Nucleus accumbens (tissue), 56 donors: ENCODE measurements at regions not wholly inside any gene's neighbourhood (a gene's known extent, or its start where the extent isn't known, plus 50 kb on each side); places are given as distances from the start of the nearest gene placed in this dataset.
"Not testable (repeated sequence)": the region's sequence is repeated elsewhere in the genome, so short reads cannot be mapped to it uniquely, and the experiment has no call there.

Experiments
- DNase-seq, 56 donors: peaks; one replicate each; lab custom pipeline; 2025; lab: John Stamatoyannopoulos, UW

DNA sequence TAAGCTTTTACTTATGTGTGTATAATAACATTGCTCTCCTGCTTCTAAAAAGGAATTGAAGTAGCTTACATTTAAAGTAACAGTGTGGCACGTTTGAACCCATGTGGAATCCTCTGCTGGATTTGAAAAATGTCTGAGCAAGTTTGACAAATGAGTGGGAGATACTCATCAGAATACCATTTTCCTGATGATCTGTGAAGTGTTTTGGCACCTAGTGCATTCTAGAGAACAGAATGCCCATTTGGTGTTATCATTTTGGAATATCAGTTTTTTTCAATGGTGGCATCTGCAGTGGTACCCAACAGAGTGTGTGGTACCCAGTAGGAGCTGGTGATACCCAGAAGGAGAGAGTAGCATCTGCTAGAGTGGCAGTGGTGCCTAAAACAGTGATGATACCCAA lies 471.1 kb downstream of the PLK2 start:
- DNase-seq = peak in 13 of 56 donors; percentile 0 to 37 (median 14)

DNA sequence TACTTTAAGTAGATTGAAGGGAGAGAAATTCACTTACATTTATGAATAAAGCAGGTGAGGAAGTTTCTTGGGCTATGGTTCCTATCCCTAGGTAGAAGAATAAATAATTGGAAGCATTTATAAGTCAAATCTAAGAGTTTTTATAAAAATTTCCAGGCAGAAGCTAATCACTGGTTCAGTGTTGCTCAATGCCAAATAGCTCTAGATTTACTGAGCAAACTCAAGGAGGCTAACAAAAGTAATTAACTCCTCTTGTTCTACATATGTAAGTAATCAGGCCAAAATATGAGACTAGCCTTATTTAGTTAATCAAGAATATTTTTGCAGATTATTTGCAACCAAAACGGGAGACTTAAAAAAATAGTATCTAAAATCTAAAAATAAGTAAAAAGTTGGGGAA lies 472.3 kb downstream of the PLK2 start:
- DNase-seq = no peak

DNA sequence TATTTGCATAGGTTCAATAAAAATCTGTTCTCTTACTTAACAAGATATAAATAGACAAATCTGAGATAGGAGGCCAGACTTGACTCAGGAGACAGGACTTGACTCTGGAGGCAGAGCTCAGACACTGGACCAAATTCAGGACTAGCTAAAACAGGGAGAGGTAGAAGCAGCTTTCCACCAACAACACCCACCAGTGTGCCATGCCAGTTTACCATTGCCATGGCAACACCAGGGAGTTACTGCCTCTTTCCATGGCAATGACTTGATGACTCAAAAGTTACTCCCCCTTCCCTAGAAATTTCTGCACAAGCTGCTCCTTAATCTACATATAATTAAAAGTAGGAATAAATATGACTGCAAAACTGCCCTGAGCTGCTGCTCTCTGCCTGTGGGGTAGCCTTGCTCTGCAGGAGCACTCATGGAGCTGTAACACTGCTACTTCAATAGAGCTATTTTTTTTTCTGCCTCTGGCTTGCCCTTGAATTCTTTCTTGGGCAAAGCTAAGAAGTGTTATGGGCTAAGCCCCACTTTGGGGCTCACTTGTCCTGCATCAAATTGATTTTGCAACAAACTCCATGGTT lies 473.0 kb downstream of the PLK2 start:
- DNase-seq = peak in 40 of 56 donors; percentile 1 to 78 (median 38)

DNA sequence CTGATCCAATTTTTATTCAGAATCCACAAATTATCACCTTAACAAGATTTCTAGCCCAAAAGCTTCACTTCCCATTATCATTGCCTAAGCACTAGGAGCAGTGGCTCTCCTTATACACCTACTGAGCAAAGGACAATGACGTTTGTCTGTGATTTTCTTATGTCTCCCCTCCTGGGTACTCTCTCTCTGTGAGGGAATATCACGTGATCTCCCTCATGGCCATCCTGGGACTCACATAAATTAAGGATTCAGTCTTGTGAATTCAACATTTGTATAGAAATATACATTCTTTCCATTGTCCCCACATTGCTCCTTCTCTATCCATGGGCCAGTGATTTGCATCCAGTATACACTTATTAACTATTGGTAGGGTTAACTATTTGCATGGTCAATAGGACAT lies 476.5 kb downstream of the PLK2 start:
- no peak for DNase-seq

DNA sequence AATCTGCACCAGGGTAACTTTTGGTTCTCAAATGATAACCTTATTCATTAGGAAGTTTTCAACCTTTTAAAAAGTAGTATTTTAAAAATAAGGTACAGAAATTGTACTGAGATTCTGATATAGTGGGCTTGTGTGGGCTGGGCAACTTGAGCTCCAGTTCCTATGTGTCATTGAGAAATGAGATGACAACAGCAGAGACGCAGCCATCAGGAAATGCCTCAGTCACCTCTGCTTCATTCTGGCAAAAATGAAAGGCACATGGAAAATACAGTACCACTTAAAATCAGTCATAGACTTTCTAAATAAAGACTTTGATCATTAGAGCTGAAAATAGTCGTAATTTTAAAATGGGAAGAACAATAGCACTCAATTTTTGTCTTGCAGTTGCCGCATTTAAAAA lies 480.2 kb downstream of the PLK2 start:
- peak in 19 of 56 donors; percentile 0 to 56 (median 15) for DNase-seq

DNA sequence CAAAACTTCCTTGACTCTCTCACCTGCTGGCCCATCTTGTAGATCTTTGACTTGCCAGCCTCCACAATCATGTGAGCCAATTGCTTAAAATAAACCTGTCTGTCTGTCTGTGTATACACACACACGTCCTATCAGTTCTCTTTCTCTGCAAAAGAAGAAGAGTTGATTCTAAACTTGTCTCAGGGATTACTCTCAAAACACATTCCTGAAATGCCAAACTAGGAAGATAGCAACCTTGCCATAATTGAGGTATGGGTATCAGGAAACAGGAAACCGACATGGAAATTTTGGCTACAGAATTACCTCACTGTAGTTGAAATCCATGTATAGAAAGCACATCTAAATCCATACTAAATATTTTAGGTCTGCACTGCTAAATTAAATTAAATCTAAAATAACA lies 483.4 kb downstream of the PLK2 start:
- DNase-seq = no peak

DNA sequence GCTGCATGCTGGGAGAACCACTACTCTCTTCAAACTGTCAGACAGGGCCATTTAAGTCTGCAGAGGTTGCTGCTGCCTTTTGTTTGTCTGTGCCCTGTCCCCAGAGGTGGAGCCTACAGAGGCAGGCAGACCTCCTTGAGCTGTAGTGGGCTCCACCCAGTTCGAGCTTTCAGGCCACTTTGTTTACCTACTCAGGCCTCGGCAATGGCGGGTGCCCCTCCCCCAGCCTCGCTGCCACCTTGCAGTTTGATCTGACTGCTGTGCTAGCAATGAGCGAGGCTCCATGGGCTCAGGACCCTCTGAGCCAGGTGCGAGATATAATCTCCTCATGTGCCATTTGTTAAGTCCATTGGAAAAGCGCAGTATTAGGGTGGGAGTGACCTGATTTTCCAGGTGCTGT lies 487.8 kb downstream of the PLK2 start:
- DNase-seq = not testable (repeated sequence)

DNA sequence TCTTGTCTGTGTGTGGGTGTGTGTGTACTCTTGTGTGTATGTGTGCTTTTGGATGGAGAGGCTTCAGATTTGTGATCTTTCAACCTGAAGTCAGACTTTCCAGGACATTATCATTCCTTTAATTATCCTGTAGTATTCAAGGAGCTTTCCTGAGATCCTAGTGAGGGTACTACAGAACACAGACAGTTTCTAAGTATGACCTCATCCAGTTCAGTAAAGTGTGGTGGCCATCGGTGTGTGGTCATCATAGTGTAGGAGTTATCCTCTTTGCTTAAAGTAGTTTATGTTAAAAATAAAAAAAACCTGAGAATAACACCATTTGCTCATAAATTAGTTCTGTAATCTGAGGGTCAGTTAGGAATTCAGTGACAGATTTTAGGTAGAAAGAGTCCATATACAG lies 478.0 kb upstream of the ACTBL2 start:
- DNase-seq = no peak

DNA sequence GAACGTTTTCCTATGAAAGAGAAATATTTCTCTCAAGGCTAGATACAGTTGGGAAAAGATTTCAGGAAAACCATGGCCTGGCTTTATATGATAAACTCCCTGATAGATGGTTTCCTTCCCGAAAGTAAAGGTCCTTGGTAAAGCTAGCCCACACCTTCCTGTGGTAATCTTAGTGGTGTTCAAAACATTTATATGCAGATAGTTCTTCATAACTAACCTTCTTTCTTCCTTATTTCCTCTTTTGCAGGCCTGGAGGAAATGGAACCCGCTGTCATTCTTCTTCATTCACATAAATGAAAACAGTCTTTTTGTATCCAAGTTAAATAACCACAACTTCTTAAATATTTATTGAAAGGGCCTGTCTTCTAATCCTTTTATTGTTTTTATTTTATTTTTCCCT lies 474.0 kb upstream of the ACTBL2 start:
- no peak for DNase-seq

DNA sequence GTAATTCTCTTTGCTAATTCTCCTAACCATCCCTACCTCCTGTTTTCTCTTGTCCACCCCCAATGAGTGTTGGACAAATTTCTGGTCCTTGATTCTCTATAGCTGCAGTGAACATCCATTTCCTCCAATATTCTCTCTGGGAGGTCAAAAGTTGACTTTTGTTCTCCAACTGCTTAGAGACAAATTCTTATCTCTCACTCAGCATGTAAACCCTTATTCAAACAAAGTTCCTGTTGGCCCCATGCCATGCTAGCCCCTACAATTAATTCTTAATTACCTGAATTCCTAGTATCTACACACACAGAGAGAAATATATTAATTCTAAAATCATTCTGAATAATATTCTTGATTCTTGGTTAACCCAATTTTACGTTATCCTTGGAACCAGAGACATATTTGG lies 472.9 kb upstream of the ACTBL2 start:
- DNase-seq = no peak

DNA sequence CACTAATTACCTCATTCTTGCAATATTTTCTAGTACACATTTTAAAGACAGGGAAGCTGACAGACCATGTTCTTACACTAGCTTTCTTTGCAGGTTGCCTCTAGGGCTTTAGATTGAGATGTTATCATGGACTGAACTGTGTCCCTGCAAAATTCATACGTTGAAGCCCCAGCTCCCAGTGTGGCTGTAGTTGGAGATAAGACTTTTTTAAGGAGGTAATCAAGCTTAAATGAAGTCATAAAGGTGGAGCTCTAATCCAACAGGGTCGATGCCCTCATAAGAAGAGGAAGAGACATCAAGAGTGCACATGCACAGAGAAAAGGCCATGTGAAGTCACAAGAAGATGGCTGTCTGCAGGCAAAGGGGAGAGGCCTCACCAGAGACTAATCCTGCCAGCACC lies 471.2 kb upstream of the ACTBL2 start:
- DNase-seq = no peak

DNA sequence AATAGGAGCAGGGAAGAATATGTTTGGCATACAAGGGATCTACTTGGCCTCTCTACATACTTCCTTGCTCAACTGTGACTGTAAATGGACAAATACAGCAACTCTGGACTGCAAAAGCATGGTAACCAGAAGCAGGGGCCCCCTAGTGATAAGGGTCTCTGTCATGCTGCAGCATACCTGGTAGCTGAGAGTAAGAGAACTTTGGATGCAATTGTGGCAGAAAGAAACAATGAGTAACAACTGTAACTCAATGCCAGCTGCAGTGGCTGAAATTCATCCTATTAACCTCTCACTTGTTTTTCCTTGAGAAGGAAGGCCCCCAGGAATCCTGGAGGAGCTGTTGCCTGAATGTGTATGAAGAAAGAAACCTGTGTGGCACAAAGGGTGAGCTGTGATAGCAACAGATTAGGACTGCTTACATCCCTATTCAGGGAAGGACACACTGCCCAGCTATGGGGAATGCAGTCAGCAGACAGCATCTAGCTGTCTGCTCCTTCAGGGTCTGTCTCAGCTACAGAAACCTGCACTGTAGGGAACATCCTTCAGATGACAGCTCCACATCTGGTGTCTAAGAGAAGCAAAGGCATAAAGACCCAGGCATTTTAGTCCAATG lies 468.1 kb upstream of the ACTBL2 start:
- DNase-seq = no peak

DNA sequence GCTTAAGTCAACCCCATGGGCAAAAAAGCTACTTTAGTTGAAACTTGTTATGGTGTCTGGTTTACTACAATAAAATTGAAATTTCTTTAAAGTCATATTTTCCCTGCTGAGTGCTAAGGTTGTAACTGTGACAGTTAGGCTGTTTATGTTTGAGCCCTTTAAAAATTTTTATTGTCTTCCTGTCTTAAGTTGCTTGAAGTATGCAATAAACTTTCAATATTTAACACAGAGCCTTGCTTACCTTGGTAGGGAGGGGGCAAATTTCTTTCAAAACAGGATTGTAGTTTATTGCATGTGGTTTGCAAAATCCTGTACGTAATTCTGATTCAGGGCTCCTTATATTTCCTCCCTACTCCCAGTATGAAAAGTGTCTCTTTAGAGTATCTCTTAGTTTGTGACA lies 465.5 kb upstream of the ACTBL2 start:
- no peak for DNase-seq

DNA sequence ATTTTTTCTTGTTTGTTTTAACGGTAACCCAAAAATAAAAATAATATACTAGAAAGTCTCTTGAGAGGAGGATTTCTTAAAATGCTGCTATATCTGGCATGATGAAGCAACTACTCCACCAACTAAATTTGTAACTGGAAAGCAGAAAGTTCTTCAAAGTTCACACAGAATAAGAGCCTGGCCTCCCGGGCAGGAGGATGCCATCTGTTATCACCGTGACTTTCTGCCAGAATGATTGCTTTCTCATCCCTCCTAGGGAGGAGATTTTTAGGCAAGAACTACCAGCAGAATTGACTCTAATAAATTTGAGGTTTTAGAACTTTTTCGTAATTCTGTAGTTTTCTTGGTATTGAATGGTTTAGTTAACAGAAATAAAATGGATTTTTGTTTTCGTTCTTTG lies 464.6 kb upstream of the ACTBL2 start:
- no peak for DNase-seq

DNA sequence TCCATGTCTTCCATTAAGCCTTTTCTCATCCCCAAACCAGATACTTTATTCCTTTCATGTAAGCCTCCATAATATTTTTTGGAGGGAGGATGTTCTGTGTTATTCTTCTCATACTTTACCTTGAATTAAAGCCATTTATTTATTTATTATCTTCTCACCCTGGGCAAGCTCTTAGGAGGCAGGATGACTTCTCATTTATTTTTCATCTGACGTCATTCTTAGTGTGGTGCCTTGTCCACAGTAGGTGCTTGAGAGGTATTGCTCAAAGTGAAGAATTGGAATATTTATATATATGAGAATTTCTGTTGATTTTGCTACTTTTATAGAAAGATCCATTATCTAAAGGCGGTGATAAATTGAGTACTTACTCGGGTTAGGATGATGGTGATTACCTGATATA lies 458.3 kb upstream of the ACTBL2 start:
- DNase-seq = no peak

DNA sequence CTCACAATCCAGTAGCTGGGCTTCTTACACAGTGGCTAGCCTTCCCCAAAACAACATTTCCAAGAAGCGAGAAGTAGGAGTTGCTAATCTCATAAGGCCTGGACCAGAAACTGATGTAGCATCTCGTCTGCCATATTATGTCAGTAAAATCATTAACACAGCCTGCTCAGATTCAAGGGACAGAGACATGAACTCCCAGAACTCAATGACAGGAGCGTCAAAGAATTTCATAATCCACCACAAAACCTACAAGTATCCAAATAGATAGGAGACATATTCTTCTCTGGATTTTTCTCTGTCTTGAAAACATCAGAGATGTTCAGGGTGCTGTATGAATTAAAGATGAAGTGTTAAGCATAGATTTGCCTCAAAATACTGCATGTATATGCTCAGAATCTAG lies 457.6 kb upstream of the ACTBL2 start:
- DNase-seq = no peak

DNA sequence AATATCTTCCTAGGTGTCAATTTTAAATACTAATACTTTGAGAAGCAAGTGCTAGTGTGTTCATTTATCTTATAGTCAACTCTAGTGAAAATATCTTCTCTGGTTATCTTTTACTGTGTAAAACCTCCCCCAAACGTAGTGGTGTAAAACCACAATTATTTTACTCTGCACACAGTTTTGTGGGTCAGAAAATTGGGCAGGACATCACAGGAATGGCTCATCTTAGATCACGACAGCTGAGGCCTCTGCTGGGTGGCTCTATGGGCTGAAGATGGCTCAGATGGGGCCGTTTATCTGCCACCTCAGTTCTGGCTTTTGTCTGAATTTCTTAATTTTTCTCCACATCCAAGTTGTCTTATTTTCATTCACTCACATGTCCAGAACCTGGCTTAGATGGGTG lies 457.2 kb upstream of the ACTBL2 start:
- no peak for DNase-seq

DNA sequence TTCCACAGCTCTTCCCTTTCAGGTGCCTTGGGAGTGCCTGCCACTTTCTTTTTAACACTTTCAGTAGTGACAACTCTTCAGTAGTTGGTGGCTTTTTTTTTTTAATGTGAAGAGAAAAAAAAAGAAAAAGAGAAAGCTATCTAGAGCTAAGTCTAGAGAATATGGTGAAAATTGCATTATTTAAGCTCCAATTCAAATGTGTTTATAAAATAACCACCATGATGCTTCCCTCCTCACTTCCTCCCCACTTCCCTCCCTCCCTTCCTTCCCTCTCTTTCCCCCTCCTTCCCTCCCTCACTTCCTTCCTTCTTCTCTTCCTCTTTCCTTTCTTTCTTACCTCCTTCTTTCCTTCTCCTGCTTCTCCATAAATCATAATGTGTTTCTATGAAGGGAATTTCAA lies 456.7 kb upstream of the ACTBL2 start:
- no peak for DNase-seq

DNA sequence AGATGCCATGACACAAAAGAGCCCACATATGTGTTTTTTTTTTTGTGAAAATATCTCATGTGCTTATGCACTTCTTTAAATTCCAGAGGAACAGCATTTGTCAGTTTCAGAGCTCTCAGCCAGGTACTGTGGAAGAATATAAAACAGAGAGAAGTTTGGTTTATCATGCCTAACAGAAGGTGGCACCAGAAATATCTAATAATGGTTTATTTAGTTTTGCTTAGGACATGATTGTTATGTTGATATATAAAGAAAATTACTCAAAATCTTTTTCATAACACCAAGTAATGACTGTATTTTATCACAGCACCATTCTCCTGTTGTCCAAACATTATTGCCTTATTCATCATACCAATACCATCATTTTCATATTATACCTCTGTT lies 455.6 kb upstream of the ACTBL2 start:
- no peak for DNase-seq

DNA sequence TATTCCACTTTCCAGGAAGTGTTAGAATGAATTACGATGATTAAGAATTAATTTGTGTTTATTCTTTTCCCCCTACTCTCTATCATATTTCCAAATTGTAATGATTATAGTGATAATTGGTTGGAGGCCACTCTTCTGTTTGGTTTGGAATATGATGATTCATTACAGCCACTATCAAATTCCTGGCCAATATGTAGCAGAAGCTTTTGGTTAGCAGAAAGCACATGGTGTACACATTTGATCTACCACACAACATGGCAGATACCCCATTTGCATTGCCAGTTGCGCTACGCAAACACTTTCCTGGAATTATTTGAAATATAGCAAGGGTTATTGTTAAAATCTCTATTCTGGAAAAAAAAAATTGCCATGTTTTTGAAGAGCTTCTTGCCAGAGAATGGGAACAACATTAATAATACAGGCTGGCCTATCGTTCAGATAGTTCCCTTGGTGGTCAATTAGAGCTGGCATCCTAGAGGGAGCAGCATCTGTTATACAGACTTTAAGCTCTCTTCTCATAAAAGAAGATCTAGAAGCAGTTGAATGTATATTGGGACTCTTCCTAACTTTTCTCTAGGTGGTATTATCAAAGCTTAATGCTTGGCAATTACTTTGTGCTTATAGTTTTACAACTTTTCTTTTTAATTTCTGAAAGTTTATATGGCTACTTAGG lies 455.0 kb upstream of the ACTBL2 start:
- DNase-seq = no peak

DNA sequence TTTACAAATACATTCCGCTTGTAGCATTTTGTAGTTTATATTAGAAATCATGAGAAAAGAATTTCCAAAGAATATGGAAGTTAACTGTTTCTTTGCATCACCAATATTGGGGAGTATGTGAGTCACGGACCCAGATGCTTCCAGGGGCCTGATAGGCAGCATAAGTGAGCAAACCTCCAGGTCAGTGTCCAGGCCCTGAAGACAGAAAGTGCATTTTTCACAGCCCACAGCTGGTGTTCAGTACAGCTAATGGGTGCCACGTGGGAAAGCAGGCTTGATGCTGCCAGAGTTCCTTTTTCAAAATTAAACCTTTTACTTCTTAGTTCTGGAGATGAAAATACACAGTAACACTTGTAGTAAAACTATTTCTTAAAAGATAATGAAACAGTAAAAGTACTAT lies 454.4 kb upstream of the ACTBL2 start:
- no peak for DNase-seq

DNA sequence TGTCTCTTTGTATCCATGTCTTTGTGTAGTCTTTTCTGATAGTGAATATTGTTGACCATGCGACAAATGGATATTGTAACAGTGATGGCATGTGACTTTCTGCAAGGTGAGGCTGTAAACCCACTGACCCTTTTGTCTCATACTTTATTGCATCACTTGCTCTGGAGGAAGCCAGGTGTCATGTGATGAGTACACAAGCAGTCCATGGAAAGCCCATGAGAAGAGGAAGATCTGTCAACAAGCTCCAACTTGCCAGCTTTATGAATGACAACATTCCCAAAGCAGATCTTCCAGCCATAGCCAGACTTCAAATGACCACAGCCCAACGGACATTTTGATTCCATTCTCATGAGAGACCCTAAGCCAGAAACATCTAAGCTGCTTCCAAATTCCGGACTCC lies 450.1 kb upstream of the ACTBL2 start:
- no peak for DNase-seq
